K562 (cell line): ENCODE measurements at regions not wholly inside any gene's neighbourhood (a gene's known extent, or its start where the extent isn't known, plus 50 kb on each side); places are given as distances from the start of the nearest gene placed in this dataset.

Experiments
- ATAC-seq: fragments of 200-7000 bp; cut with Tn5 transposase; 3 replicates; pipeline ENCODE4 v1.9.1; 2020; ENCODE audit warnings: moderate library complexity
- BruUV-seq: library from RNA; stranded (reverse); fragments of 400-500 nt; replicated peaks from 2 replicates; lab custom pipeline; 2021; lab: Mats Ljungman, UMichigan
- CTCF ChIA-PET: fragments of 300-600 bp; formaldehyde crosslinking; extraction: SDS; loops from one replicate; lab custom pipeline; 2021; ENCODE audit warnings: low intra/inter-chr PET ratio; lab: Yijun Ruan, JAX
- POLR2A ChIA-PET: fragments of 300-600, 350-650 bp; sonication (Branson Sonifier 250); formaldehyde crosslinking; extraction: SDS; loops from one replicate; lab custom pipeline; 2021; ENCODE audit warnings: antibody characterized with exemption, inconsistent platforms; lab: Yijun Ruan, JAX
- DNase-seq, 4 experiments: peaks; one replicate each; pipeline versions ENCODE4 v3.0.0 to v3.0.0-alpha.2; 2011 to 2018; ENCODE audit warnings: low spot score in 3 of 4, mixed read lengths in 3 of 4; ENCODE audit errors: extremely low read depth in 1 of 4
- FAIRE-seq: peaks from 2 replicates; lab custom pipeline; 2011; peaks lifted over from hg19 to GRCh38; lab: Jason Lieb, UNC
- H2AFZ ChIP-seq: 2 replicates; pipeline ENCODE4 v1.6.0; 2011; ENCODE audit warnings: low read depth, low read length, control low read depth, inconsistent platforms
- H3K27ac ChIP-seq: fragments of 200-600 bp; 3 replicates; pipeline ENCODE4 v1.8.0; 2011; ENCODE audit warnings: low read depth, mild to moderate bottlenecking, control low read depth, inconsistent platforms, low read length, moderate library complexity, mixed read lengths; ENCODE audit errors: extremely low read depth
- H3K27me3 ChIP-seq, 2 experiments: fragments of 300-600 bp in 1 of 2; 2 replicates in 1 of 2; 3 replicates in 1 of 2; pipeline versions ENCODE4 v1.6.0 to v1.8.0; 2011; ENCODE audit warnings: inconsistent platforms in 2 of 2, low read length in 2 of 2, mild to moderate bottlenecking in 1 of 2, mixed read lengths in 1 of 2, moderate library complexity in 1 of 2; ENCODE audit not compliant: control insufficient read depth in 2 of 2, insufficient read depth in 2 of 2
- H3K36me3 ChIP-seq: fragments of 300-600 bp; 3 replicates; pipeline ENCODE4 v1.8.0; 2011; ENCODE audit warnings: mild to moderate bottlenecking, low read length, inconsistent platforms; ENCODE audit not compliant: control insufficient read depth, insufficient read depth
- H3K4me1 ChIP-seq, 2 experiments: fragments of 200-600 bp in 1 of 2; replicated peaks in 1 of 2; 2 replicates in 1 of 2; 3 replicates in 1 of 2; pipeline versions ENCODE4 v1.5.1 to v1.8.0; 2011; ENCODE audit warnings: inconsistent platforms in 2 of 2, low read length in 2 of 2, mild to moderate bottlenecking in 1 of 2, mixed read lengths in 1 of 2, moderate library complexity in 1 of 2; ENCODE audit not compliant: control insufficient read depth in 2 of 2, insufficient read depth in 2 of 2
- H3K4me2 ChIP-seq: 2 replicates; pipeline ENCODE4 v1.6.1; 2011; ENCODE audit warnings: low read length, control low read depth, inconsistent platforms, mixed read lengths; ENCODE audit not compliant: insufficient read depth
- H3K4me3 ChIP-seq: fragments of 200-600 bp; sonication (generic), shearing (Covaris generic); 2 replicates; pipeline ENCODE4 v1.5.1; 2016; ENCODE audit warnings: control low read depth, inconsistent platforms
- H3K79me2 ChIP-seq: fragments of 200-600 bp; 3 replicates; pipeline ENCODE4 v1.8.0; 2011; ENCODE audit warnings: low read length, inconsistent platforms; ENCODE audit not compliant: control insufficient read depth, insufficient read depth
- H3K9ac ChIP-seq, 2 experiments: 2 replicates each; pipeline versions ENCODE4 v1.6.0 to v1.6.1; 2011; ENCODE audit warnings: low read depth in 2 of 2, low read length in 2 of 2, control low read depth in 1 of 2, inconsistent platforms in 1 of 2, mild to moderate bottlenecking in 1 of 2, mixed read lengths in 1 of 2; ENCODE audit not compliant: insufficient read depth in 1 of 2
- H3K9me1 ChIP-seq: one replicate; pipeline ENCODE4 v1.6.0; 2011; ENCODE audit warnings: inconsistent platforms, mild to moderate bottlenecking, low read length, moderate library complexity; ENCODE audit not compliant: control insufficient read depth, insufficient read depth
- H3K9me3 ChIP-seq: replicated peaks from 2 replicates; pipeline ENCODE4 v1.5.1; 2011; ENCODE audit warnings: low read depth, low read length, inconsistent platforms; ENCODE audit not compliant: control insufficient read depth, insufficient read depth
- H4K20me1 ChIP-seq: replicated peaks from 2 replicates; pipeline ENCODE4 v1.6.1; 2011; ENCODE audit warnings: low read length, inconsistent platforms, mixed read lengths; ENCODE audit not compliant: control insufficient read depth, insufficient read depth
- CTCF ChIP-seq, 3 experiments: IDR thresholded peaks in 2 of 3; conservative IDR thresholded peaks in 1 of 3; 2 replicates each; pipeline ENCODE4 v1.5.1; 2011 to 2012; ENCODE audit warnings: low read length in 3 of 3, mild to moderate bottlenecking in 3 of 3, control low read depth in 2 of 3, improper control_type of control experiment in 1 of 3, inconsistent platforms in 1 of 3, low read depth in 1 of 3, mixed read lengths in 1 of 3, moderate library complexity in 1 of 3; ENCODE audit not compliant: insufficient read depth in 2 of 3
- KDM5B ChIP-seq: fragments of 200-600 bp; sonication (generic); IDR thresholded peaks from 2 replicates; pipeline ENCODE4 v1.6.1; 2012; ENCODE audit warnings: low read depth, mild to moderate bottlenecking, moderate library complexity, low read length, control low read depth, inconsistent platforms; ENCODE audit not compliant: insufficient replicate concordance
- MAFG ChIP-seq: fragments of 450-650 bp; conservative IDR thresholded peaks from 2 replicates; pipeline ENCODE4 v1.6.1; 2016; ENCODE audit warnings: missing genetic modification characterization, missing compliant biosample characterization
- ZNF764 ChIP-seq: fragments of 250-450 bp; sonication (Bioruptor Pico); IDR thresholded peaks from 2 replicates; pipeline ENCODE4 v1.4.0; 2020; ENCODE audit warnings: low read depth, mild to moderate bottlenecking, moderate library complexity
- WGBS: fragments of 100-300 bp; shearing (Covaris generic); methylation state at CpG from one replicate; pipeline ENCODE4 v1.1.6; 2016; ENCODE audit warnings: low coverage, mixed read lengths; ENCODE audit not compliant: insufficient coverage; ENCODE audit errors: missing lambda C conversion rate; 5-methylcytosine and 5-hydroxymethylcytosine counted together
- in situ Hi-C: fragments of 300-500 bp; cut with MboI; formaldehyde crosslinking; loops from 4 replicates; pipeline ENCODE4 v1.15.0; 2018; ENCODE audit warnings: inconsistent platforms, mixed read lengths
- intact Hi-C: fragments of 100-400 bp; cut with micrococcal nuclease; formaldehyde crosslinking; loops from 2 replicates; pipeline ENCODE4 v1.14.2; 2022

GRCh38 chr12:127711108-127711507 lies 555.9 kb upstream of the TMEM132C start:
- Histone ChIP-seq H3K4me3 (no peak overlapping the region), H4K20me1 (no peaks in the 10 kb centered on the region), H3K9me1 (no peaks in the 10 kb centered on the region), H3K27me3 (no peaks in the 10 kb centered on the region), H3K4me2 (no peak overlapping the region), H3K36me3 (no peaks in the 10 kb centered on the region), H2AFZ (no peak overlapping the region), H3K27ac (no peak overlapping the region), H3K4me1 (no peaks in the 10 kb centered on the region), H3K9ac (no peak overlapping the region), H3K9me3 (no peaks in the 10 kb centered on the region), H3K79me2 (no peaks in the 10 kb centered on the region)
- no TSS peak for BruUV-seq
- ATAC-seq (no peak), DNase-seq (peak in 3 of 4 experiments; percentile 1 to 33 (median 29)), FAIRE-seq (no peak)
- 3% methylated on average over 8 of the region's 8 CpGs for WGBS
- TF ChIP-seq CTCF (IDR thresholded peaks at IDR 0.05 in 2 of 3, conservative IDR thresholded peaks at IDR 0.05 in 1 of 3; ENCODE audit: insufficient read depth in 2 of 3, low read depth in 1 of 3, low read length in 3 of 3) (peak in 2 of 3 experiments; percentile 39 to 53; a peak in 2 of 6 replicates), KDM5B (no peak), MAFG (tag) (no peak), ZNF764 (CRISPR knock-in tag) (0 out of 2 replicates have a peak, but pooled peaks have one; percentile 29)
- intact Hi-C loops (no loop called here), in situ Hi-C loops (no loop called here)
- ChIA-PET POLR2A (no interaction called here), CTCF (no interaction called here)
